Neural cell (in vitro differentiated cells): ENCODE measurements at regions not wholly inside any gene's neighbourhood (a gene's known extent, or its start where the extent isn't known, plus 50 kb on each side); places are given as distances from the start of the nearest gene placed in this dataset.

Experiments used
- EP300 ChIP-seq: fragments of 450-650 bp; conservative IDR thresholded peaks from 2 replicates; pipeline ENCODE4 v1.6.1; 2014; ENCODE audit warnings: antibody characterized with exemption, mild to moderate bottlenecking, moderate library complexity; ENCODE audit not compliant: poor library complexity, severe bottlenecking
- EZH2 ChIP-seq: fragments of 200-600, 300-800 bp; shearing (Covaris generic), sonication (generic); IDR thresholded peaks from 2 replicates; pipeline ENCODE4 v1.6.1; 2014; ENCODE audit warnings: antibody characterized with exemption, low read length, borderline replicate concordance, mild to moderate bottlenecking; ENCODE audit not compliant: insufficient read depth, poor library complexity, severe bottlenecking
- MXI1 ChIP-seq: fragments of 450-650 bp; conservative IDR thresholded peaks from 2 replicates; pipeline ENCODE4 v1.6.1; 2014; ENCODE audit warnings: antibody characterized with exemption, mild to moderate bottlenecking; ENCODE audit not compliant: poor library complexity, severe bottlenecking
- REST ChIP-seq: IDR thresholded peaks from 2 replicates; pipeline ENCODE4 v1.6.1; 2012; ENCODE audit warnings: borderline replicate concordance
- SMC3 ChIP-seq: fragments of 450-650 bp; conservative IDR thresholded peaks from 2 replicates; pipeline ENCODE4 v1.6.1; 2014; ENCODE audit warnings: antibody characterized with exemption, mild to moderate bottlenecking, moderate library complexity; ENCODE audit not compliant: poor library complexity
- TF ChIP-seq, protein P1 (sequence below): fragments of 450-650 bp; IDR thresholded peaks from 2 replicates; pipeline ENCODE4 v1.5.1; 2014; ENCODE audit warnings: antibody characterized with exemption, mild to moderate bottlenecking, moderate library complexity; ENCODE audit not compliant: poor library complexity, severe bottlenecking

DNA sequence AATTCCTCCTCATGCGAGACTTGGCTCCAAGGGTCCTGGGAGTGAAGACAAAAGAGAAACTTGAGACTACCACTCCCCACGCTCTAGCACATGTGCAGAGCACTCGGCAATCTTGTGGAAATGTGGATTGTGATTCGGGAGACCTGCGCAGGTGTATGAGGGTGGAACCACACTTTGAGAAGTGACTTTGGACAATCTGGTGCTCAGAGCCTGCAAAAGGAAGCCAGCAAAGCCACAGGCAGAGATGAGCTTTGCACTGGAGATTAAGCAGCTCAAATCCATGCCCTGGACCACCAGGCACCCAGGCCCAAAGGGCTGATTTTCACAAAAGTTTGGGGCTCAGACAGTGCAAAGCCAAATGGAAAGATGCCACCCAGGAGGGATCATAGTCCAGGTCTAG is 162.5 kb upstream of the TSHZ3 start:
- TF ChIP-seq, protein P1, sequence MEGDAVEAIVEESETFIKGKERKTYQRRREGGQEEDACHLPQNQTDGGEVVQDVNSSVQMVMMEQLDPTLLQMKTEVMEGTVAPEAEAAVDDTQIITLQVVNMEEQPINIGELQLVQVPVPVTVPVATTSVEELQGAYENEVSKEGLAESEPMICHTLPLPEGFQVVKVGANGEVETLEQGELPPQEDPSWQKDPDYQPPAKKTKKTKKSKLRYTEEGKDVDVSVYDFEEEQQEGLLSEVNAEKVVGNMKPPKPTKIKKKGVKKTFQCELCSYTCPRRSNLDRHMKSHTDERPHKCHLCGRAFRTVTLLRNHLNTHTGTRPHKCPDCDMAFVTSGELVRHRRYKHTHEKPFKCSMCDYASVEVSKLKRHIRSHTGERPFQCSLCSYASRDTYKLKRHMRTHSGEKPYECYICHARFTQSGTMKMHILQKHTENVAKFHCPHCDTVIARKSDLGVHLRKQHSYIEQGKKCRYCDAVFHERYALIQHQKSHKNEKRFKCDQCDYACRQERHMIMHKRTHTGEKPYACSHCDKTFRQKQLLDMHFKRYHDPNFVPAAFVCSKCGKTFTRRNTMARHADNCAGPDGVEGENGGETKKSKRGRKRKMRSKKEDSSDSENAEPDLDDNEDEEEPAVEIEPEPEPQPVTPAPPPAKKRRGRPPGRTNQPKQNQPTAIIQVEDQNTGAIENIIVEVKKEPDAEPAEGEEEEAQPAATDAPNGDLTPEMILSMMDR, result no peak
- TF ChIP-seq EZH2 (no peak), SMC3 (no peak), EP300 (no peak), MXI1 (no peak), REST (no peak)
